Activated CD8-positive, alpha-beta memory T cell treated with anti-CD3 and anti-CD28 coated beads, Interleukin-2, amount 50 U/mL, for 24 hours (primary cell): ENCODE measurements at regions not wholly inside any gene's neighbourhood (a gene's known extent, or its start where the extent isn't known, plus 50 kb on each side); places are given as distances from the start of the nearest gene placed in this dataset.

Experiments used
- DNase-seq: peaks from one replicate; pipeline ENCODE4 v3.0.0-alpha.2; 2020; ENCODE audit errors: extremely low read depth

- DNase-seq: no peak
These were observed 145.9 kb downstream of the CARTPT start for GRCh38 chr5:71864730-71865601.

DNA sequence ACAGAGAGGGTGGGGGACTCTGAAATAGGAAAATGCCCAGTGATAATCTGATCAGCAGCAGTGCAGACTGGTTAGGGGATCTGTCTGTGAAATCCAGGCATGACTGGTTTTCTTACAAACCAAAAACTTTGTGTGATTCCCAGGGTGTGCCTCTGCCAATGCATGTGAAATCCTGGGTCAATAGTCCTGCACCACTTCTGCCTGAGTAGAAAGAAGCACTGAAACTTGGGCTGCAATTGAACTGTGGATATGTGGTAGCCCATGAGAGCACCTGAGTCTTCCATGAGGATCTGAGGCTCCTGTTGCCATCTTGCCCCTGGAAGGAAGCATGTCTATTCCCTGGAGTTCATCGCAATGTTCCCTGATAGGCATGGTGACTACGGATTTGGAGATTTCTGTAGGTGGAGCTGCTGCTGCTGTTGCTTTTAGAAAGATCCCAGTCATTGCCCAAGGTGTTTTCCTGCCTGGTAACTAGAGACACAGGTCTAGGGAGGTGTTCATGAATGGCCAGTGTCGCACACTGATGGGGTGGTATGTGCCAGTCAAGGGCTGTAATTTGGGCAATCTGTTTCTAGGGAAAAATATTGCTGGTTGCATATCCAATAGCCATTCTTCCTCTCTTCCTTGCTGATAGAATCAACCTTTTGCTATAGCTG, 146.7 kb downstream of the CARTPT start:
- no peak for DNase-seq

DNA sequence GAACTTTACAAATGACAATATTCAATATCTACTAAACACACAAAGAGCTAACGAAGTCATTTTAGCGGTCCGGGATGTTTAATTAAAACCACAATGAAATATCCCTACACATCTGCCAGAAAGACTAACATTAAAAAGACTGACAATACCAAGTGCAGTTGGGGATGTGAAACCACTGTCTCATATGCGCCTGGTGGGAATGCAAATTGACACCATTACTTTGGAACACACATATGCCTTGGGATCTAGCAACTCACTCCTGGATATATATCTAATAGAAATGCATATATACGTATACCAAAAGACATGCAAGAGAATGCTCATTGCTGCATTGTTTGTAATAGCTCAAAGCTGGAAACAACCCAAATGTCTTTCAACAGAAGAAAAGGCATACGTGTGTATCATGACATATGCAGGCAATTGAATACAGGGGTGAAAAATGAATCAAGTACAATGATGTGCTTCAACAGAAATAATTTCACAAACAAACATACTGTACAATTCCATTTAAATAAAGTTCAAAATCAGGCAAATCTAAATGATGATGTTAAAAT, 153.3 kb downstream of the CARTPT start:
- no peak for DNase-seq

GRCh38 chr5:71873191-71873591, 154.1 kb downstream of the CARTPT start:
- DNase-seq: no peak

DNA sequence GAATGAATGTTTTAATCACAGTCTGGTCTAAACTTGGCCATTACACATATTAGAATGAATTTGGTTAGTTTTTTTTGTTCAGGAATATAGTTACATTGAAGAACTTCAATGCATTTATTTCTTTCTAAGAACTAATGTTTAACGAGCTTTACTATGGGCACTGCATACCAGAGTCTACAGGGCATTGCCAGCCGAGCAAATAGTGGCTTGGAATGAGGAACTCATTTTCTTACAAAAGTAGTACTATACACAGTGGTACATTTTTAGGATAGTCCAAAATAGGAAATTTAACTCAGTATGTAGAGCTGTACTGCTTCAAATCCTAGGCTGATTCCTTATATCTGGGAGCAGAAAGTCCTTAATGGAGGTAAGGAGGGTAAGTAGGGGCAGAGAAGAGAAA, 155.4 kb downstream of the CARTPT start:
- no peak for DNase-seq

- no peak for DNase-seq
These were observed 158.4 kb downstream of the CARTPT start for GRCh38 chr5:71877511-71877910.

DNA sequence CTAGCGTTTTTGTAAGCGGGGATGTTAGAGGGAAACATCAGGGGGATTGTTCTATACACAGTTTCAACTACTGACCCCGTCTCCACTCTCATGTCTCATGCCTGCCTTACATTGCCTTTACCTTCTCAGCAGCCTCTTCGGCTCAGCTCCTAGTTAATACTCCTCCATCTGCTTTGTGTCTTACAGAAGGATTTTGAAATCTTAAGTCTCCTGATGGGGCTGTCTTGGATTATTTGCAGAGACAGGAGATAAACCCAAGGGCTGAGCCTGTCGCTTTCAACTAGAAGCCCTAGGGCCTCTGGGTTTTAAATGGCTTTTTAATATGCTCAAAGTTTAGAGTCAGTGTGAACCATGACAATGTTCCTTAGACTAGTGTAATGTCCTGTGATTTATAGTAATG, 161.5 kb downstream of the CARTPT start:
- no peak for DNase-seq

DNA sequence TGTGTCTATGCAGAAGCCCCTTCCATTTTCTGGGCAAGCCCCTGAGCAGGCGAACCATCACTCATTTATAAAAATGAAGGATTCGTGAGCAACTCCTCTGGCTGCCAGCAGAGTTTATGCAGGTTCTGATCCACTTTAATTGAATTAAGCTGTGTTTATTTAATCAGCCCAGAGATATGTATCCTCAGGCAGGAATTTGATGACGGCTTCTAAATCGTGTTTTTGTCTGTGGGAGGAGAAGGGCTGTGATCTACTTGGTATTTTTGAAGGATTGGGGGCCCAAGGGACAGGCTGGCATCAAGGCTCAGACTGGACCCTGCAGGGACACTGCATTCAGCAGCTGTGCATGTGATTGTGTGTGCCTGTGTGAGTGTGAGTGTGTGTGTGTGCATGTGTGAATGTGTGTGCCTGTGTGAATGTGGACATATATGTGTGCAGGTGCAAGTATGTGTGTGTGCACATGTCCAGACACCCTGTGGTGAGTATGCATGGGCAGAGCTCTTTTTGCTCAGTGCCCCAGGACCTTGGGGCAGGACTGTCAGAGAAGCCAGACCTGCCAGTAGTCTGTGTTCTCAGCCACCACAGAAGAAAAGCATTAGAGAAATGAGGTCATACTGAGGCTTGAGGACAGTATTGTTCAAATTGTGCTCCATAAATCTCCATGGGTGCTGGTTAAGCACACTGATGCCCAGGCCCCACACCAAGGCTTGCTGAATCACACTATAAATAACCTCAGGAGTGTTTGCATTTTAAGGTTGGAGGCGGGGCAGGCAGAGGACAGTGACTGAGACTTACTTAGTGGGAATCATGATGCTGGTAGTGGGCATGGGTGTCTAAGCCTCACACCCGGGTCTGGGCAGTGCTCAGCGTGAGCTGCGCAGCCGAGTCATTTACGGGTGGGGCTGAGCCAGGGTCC, 164.0 kb downstream of the CARTPT start:
- DNase-seq: no peak

- no peak for DNase-seq
These were observed 164.6 kb downstream of the CARTPT start for GRCh38 chr5:71883742-71884103.

- no peak for DNase-seq
These were observed 165.9 kb downstream of the CARTPT start for GRCh38 chr5:71884926-71885325.

- no peak for DNase-seq
These were observed 167.3 kb downstream of the CARTPT start for GRCh38 chr5:71886406-71886805.

DNA sequence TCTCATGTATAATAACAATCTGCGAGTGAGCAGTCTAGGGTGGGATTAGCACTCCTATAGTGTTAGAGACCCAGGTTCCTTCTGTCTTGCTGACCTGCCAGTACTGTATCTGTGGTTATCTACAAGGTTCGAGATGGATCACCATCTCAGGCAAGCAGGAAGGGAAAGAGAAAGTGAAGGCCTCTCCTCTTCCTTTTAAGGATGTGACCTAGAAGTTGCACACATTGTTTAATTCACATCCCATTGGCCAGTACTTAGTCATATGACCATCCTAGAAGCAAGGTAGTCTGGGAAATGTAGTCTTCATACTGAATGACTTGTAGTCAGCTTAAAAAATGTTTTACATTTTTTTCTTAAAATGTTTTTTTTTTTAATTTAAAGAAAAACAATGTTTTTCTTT, 168.6 kb downstream of the CARTPT start:
- no peak for DNase-seq

GRCh38 chr5:71891406-71891805, 172.3 kb downstream of the CARTPT start:
- DNase-seq: no peak

DNA sequence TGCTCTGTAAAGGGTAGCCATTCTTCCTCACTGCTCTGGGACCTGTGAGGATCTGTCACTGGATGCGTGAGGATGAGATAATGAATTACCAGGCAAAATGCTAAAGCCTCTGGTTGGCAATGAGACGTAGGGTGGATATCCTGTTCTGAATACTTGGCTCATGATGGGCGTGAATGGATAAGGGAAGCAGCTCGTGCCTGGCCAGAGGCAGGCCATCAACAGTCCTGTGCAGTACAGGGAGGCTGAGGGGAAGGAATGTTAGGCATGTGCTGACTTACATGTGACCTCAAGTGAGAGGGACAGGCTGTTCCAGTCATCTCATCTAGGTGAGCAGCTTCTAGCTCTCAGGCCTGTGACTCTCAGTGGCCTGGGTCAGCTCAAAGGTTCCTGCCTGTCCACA, 172.8 kb downstream of the CARTPT start:
- DNase-seq: no peak

DNA sequence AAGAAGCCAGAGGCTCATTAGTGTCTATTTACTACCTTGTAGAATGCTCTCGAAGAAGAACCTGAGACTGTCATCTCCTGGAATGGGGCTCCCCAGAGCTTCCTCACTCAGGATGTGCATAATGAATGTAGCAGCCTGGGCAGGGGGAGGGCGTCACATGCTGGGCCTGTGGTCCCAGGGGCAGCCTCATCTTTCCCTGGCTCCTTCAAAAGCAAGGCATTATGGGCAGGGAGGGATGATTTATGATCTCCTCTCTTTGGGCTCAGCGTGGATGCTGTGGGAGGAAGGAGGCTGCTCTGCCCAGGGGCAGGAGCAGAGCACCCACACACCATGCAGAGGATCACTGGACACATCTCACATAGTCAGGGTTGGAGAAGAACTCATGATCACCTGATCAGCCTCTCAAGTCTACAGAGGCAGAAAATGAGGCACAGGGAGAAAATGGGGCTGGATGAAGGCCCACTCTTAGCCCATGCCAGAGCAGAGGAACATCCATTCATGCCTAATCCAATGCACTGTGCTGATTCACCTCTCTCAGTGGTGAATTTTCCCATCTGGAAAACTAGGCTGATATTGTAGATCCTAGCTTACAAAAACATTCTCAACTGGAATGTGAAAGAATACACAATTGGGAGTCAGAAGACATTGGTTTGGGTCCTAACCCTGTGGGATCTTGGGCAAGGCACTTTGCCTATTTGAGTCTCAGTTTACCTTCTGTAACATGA, 173.7 kb downstream of the CARTPT start:
- no peak for DNase-seq

DNA sequence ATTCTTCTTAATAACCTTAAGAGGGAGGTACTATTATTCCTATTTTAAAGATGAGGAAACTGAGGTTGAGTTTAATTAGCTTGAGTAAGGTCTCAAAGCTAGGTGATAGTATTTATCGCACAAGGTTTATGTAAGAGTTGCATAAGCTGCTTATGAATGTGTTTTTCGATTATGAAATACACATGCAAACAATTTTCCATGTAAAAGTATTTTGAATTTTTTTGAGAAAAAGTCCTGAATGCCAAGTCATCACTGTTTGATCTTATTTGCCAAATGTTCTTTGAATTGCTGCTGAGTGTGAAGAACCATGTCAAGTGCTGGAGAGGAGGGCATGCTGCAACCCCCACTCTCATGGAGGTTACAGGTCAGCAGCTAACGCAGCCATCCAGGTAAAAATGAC, 174.4 kb downstream of the CARTPT start:
- DNase-seq: no peak

- DNase-seq: no peak
These were observed 175.0 kb downstream of the CARTPT start for GRCh38 chr5:71894091-71894490.

GRCh38 chr5:71895546-71895945, 176.5 kb downstream of the CARTPT start:
- DNase-seq: no peak

- no peak for DNase-seq
These were observed 180.8 kb downstream of the CARTPT start for GRCh38 chr5:71899865-71900342.

DNA sequence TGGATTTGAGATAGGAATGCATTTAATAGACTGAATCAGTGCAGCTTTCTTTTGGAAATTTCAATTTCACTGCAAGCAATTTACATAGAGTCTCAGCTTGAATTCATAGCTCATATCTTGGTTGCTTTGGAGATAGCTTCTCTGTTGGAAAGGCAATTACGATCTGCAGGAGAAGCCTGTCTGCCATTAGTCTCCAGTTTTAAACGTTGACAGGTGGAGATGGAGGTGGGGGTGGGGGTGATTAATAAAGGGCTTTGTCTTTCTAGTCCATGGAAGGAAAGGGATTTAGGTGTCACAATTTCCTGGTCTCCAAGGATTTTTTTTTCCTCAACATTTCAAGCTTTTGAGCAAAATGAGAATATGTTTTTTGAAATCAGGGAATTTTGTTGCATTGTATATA, 184.7 kb downstream of the CARTPT start:
- DNase-seq: no peak

DNA sequence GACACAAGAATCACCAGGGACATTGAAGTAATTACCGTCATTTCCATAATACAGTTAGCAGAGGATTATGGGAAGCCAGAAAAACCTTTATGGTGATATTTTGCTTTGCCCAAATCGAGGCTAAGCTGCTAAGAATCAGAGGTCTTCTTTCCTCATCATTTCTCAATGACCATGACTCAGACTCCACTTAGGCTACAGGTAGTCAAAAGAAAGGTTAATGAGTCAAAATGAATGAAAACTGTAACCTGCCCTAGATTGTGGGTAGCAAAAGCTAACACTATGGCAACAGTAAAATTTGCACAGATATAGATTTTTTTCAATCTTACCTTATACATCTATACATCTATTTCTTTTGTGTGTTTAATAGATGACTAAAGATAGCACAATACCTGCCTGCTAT, 185.8 kb downstream of the CARTPT start:
- no peak for DNase-seq
